NOMO-1 treated with DMSO at 0.1 percent for 48 hours (cell line): ENCODE measurements at regions not wholly inside any gene's neighbourhood (a gene's known extent, or its start where the extent isn't known, plus 50 kb on each side); places are given as distances from the start of the nearest gene placed in this dataset.

ENCODE experiments used
- DNase-seq: peaks from one replicate; lab custom pipeline; 2025; ENCODE audit not compliant: unreplicated experiment; lab: John Stamatoyannopoulos, UW

- no peak for DNase-seq
These were observed 132.0 kb upstream of the KCNJ16 start for GRCh38 chr17:69943058-69943457.

- DNase-seq, result no peak
These were observed 130.6 kb upstream of the KCNJ16 start for GRCh38 chr17:69944406-69944805.

- no peak for DNase-seq
These were observed 129.3 kb upstream of the KCNJ16 start for GRCh38 chr17:69945698-69946185.

- peak; percentile 24 for DNase-seq
These were observed 127.8 kb upstream of the KCNJ16 start for GRCh38 chr17:69947027-69947759.

- no peak for DNase-seq
These were observed 126.6 kb upstream of the KCNJ16 start for GRCh38 chr17:69948406-69948805.

GRCh38 chr17:69949496-69949895 lies 125.5 kb upstream of the KCNJ16 start:
- no peak for DNase-seq

- DNase-seq, result no peak
These were observed 124.9 kb upstream of the KCNJ16 start for GRCh38 chr17:69949973-69950695.

GRCh38 chr17:69950701-69951418 lies 124.2 kb upstream of the KCNJ16 start:
- DNase-seq, result no peak

- DNase-seq, result no peak
These were observed 120.6 kb upstream of the KCNJ16 start for GRCh38 chr17:69954241-69954925.

- DNase-seq, result no peak
These were observed 117.0 kb upstream of the KCNJ16 start for GRCh38 chr17:69958063-69958462.

- DNase-seq, result no peak
These were observed 115.7 kb upstream of the KCNJ16 start for GRCh38 chr17:69959283-69959682.

GRCh38 chr17:69960755-69961154 lies 114.3 kb upstream of the KCNJ16 start:
- DNase-seq, result no peak

- no peak for DNase-seq
These were observed 113.4 kb upstream of the KCNJ16 start for GRCh38 chr17:69961501-69962145.

GRCh38 chr17:69962436-69962995 lies 112.5 kb upstream of the KCNJ16 start:
- DNase-seq, result no peak

GRCh38 chr17:69967910-69968411 lies 107.1 kb upstream of the KCNJ16 start:
- DNase-seq, result no peak

- DNase-seq, result no peak
These were observed 105.1 kb upstream of the KCNJ16 start for GRCh38 chr17:69969897-69970296.

- no peak for DNase-seq
These were observed 102.8 kb upstream of the KCNJ16 start for GRCh38 chr17:69972251-69972650.

GRCh38 chr17:69975808-69976207 lies 99.2 kb upstream of the KCNJ16 start:
- DNase-seq, result no peak

- DNase-seq, result no peak
These were observed 96.9 kb upstream of the KCNJ16 start for GRCh38 chr17:69978056-69978646.

GRCh38 chr17:69981441-69981840 lies 93.6 kb upstream of the KCNJ16 start:
- DNase-seq, result no peak
